HG02678 (cell line): ENCODE measurements at regions not wholly inside any gene's neighbourhood (a gene's known extent, or its start where the extent isn't known, plus 50 kb on each side); places are given as distances from the start of the nearest gene placed in this dataset.
"Not testable (repeated sequence)": the region's sequence is repeated elsewhere in the genome, so short reads cannot be mapped to it uniquely, and the experiment has no call there.

Experiments used
- ATAC-seq: cut with Tn5 transposase; IDR thresholded peaks from one replicate; pipeline ENCODE4 v1.9.1; 2021; ENCODE audit warnings: mild to moderate bottlenecking, moderate library complexity; ENCODE audit not compliant: unreplicated experiment

DNA sequence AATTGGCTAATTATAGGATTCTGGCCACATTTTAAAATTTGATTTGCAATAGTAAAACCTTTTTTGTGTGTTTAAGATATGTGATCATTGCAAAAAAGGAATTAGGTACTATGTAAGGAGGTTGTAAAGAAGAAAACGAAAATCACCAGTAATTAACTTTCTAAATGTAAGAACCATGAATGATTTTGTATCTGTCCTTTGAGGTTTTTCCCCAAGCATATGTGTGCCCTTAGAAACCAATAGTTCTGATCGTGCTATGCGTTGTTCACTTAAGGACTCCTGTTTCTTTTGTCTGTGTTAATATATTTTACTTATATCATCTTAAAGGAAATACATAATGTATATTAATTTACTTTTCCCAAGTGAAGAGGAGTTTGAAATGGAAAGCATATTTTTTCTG is 410.2 kb downstream of the PSAT1 start:
- ATAC-seq: peak; percentile 34

DNA sequence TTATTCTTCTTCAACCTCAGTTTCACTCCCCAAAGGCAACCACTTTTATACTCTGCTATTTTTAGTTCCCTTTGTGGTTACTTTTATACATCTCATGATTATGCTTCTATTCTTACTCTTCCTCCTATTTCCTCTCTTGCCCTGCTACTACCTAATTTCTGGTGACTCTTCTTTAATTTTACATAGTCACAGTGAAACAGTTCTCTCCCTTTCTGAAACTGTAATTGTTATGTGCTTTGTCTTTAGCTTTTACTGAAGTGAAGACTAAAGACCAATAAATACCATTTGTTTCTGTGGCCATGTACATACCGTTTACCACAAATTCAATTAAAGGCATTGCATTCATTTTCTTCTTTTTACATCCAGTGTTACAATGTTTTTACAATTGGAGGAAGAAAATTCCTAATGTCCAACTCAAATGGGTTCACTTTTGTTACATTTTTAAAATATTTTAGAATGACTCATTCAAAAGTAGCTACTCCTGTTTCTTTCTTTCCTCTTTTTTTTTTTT is 410.6 kb downstream of the PSAT1 start:
- ATAC-seq: peak; percentile 86

DNA sequence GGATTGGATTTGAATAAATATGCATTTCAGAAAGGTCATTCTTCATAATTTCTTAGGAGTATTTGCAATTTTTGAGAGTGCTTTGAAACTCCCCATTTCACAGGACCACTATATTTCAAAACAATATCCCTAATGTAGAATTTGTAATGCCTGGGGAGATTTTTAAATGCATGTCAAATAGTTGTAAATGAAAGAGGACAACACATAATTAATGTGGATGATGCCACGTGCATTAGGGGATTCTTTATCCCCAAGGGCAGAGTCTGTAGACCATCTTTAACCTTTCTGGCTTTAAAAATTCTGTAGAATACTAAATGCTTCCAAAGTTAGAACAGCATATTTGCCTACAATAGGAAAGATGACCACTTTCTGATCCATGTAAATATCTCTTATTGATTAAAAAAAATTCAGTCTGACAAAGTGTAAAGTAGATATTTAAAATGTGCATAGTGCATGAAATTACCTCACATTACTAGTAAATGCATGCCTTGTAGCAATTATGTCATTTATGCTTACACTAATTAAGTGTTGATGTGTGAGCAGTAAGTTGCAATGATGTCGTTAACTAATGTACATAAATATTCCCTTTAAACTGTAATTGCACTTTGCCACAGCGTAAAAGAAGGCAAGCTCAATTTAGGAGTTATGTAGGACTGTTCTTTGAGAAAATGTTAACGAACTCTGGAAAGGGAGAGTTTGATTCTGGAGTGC is 416.1 kb downstream of the PSAT1 start:
- ATAC-seq: no peak

DNA sequence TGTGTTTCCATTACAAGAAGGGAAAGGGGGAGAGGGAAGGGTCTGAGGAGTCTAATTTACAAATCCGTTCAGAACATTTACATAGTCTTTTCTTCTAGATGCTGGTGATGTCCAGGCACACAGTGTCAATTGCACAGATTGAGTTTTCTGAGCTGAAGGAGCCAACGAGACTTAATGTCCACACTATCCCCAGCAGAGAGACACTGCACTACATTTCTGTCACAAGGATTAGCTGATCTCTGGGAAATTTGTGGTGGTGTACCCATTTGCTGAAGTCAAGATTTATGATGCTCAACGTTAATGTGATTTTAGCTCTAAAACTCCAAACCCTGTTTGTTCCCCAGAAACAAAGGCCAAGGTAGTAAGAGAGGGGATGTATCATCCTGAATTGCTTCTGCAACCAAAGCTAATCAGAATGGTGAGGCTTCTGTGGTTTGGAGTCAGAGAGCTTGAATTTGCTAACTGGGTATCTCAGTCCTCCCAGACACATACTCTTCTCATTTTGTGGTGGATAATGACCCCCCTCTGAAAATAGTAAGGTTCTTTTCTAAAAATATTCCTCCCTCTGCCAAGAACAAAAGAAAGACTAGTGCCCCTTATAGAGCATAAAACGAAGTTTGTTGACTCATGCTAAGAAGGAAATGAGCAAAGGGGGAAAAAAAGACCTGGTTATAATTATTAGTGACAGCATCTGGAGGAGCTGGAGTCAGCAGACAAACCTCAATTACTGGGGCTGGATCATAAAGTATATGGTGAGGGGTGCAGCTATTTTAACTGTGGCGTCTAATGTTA is 416.9 kb downstream of the PSAT1 start:
- ATAC-seq: no peak

DNA sequence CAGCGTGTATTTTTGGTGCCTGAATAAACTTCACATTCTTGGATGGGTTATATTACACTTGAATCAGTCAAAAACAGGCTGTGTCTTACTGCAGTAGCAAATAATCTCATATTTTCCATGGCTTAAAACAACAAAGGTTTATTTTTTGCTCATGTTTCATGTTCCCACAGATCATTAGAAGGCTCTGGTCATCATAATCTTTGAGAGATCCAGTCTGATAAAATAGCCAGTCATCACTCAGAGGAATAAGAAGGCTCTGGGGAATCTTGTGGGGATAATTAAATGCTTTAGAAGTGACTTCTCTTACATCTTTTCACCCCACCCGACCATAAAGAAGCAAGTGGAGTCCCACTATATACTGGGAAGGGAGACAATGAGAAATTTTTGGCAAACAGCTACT is 417.7 kb downstream of the PSAT1 start:
- no peak for ATAC-seq

DNA sequence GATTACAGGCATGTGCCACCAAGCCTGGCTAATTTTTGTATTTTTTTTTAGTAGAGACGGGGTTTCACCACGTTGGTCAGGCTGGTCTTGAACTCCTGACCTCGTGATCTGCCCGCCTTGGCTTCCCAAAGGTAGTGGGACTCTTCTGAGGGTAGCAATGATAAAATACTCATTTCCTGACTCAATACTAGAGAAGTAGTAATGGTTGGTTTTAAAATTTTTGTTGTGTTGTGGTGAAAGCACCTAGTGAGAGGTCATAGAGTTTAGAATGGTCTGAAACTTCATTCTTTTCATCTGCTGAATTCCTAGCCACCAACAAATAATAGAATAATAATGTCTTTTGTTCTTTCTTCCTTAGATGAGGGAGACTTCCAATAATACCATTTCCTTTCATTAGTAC is 422.1 kb downstream of the PSAT1 start:
- ATAC-seq: not testable (repeated sequence)

DNA sequence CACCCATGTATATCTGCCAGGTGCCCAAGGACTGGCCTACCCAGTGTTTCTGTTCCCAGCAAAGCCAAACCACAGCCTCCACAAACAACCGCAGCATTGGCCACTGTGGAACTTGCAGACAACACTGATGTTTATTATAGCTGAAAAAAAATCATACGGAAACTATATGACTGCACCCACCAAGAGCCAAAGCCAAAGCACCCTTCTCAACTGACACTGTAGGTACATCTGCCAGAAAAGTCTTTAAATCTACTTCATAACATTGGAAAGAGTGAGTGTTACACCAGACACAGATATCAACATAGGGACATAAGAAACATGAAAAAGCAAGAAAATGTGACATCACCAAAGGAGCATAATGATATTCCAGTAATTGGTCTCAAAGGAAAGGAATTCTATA is 428.0 kb downstream of the PSAT1 start:
- no peak for ATAC-seq

DNA sequence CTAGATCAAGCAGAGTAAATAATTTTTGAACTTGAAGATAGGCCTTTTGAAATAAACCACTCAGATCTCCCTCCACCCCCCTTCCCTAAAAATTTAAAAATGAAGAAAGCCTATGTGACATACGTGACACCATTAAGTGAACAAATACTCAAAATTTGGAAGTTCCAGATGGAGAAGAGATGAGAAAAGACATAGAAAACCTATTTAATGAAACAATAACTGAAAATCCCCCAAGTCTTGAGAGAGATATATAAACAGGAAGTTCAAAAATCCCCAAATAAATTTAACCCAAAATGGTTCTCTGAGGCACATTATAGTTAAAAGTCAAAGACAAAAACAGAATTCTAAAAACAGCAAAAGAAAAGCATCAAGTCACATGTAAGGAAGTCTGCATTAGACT is 428.6 kb downstream of the PSAT1 start:
- ATAC-seq: no peak

DNA sequence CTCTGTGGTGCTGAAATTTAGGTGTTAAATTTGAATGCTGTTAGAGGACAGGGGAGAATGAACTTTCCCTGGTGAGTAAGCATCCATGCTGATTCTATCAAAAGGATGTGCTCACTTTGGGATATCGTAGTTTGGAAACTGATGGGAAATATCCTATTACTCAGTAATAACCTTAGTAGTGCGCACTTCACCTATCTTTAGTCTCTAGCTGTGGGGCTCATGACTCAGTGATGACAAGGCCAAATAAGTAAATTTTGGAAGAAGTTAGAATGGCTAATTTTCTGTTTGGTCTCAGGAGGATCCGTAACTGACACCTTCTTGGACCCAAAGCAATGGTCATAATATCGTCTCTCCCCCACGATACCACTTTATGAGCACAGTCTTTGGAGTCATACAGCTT is 448.4 kb downstream of the PSAT1 start:
- no peak for ATAC-seq

DNA sequence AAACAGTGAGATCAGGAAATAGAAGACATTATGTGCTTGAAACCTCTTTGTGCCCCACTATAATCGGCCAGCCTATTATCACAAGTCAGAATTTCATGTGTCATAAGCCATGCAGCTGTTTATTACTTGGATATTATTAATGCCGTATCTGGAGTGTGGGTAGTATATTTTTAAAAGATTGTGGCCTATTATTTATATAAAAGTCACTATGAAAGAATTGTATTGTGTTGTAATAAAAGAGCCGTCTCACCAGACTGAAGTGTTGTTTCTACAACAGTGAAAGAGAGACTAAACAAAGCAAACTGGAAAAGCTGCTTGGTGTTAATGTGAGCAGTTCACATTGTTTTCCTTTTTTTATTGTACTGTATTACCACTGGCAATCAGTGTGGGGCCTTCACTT is 449.1 kb downstream of the PSAT1 start:
- ATAC-seq: no peak

DNA sequence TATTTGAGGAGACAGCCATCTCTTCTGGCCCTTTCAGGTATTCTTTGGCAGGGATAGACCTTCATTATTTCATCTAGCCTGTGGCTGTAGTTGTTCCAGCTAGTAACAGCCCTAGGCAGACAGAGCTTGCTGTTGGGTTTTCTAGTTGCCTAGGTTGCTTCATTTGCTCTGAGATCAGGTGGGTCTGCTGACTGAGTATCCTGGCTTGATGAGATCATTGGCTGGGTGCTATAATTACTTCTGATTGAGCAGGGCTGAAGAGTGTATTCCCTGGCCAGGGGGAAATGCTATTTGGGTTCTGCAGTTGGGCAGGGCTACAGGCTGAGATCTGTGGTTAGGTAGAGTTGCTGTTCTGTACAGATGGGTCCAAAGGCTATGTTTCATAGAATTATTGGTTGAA is 456.1 kb downstream of the PSAT1 start:
- ATAC-seq: no peak

DNA sequence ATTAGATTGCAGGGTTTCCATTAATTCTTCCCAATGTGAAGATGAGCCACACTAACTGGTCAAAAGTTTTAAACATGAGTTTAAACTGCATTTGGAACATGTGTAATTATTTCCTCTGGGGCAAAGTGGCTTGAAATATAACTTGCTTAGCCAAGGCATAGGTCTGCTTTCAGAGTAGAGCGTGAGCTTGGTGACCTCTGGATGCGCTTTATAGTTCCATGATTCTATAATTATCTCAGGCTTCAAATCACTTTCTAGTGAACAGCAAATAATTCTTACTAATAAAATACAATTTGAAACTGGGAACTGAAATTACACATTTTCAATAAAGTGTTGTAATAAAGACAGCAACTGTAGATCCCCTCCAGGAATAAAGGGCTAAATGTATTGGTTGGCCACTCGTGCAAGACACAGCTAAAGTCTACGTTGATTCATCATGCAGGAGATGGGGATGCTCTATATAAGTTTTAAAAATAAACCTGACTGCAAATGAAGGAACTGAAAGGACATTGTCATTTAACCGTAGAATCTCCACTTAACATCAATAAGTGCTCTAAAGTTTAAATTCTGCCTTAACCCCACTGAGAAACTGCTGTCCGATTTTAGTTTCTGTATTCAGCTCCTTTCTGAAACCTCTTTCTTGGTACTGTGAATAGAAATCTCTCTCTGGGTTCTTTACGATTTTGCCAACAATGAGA is 460.0 kb downstream of the PSAT1 start:
- ATAC-seq: peak; percentile 65

DNA sequence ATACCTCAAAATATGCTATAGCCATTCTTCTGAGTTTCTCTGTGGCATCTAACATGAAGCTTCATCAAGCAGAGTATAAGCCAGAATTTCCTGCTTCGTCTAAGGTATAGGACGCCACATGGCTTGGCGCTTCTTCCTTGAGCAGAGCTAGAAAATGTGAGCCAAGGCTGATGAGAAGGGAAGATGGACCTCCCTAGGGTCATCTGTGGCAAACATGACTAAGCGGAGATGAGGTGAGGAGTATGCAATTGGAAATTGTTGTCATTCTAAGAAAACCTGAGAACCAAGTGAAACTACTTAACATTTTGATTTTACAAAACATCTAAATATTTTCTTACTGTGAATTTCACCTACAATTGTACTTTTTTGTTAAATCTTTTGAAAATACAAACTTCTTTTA is 466.5 kb downstream of the PSAT1 start:
- ATAC-seq: no peak

DNA sequence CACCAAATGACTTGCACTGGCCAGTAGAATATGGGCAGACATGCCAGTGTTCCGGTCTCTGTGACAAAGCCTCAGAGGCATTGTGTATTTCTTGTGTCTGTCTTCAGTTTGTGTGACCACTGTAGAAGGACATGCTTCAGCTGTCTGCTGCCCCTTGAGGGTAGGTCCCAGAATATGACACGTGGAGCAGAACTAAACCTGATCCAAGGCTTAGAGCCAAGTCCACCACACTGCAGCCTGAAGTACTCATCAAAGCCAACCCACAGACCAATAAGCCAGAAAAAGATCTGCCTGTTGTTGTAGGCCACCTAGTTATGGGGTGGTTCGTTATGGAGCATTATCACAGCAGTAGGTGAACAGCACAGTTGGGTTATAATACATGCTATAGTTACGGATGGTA is 468.9 kb downstream of the PSAT1 start:
- no peak for ATAC-seq

DNA sequence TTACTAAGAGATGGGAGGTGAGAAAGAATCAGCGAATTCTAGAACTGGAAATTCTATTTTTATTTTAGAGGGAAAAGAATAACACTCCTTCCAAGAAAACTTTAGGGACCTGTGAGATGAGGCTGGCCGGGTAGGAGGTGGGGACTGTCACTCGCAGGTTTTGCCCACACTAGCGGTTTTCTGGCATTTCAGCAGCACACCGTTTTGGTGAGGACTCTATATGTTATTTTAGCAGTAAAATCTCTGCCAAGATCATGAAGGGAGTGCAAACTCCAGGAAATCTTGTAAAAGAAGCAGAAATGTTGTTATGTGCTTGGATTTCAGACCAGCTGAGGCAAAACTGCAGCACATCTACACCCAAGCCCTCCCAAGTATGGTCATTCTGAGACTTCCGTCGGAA is 470.6 kb downstream of the PSAT1 start:
- no peak for ATAC-seq

DNA sequence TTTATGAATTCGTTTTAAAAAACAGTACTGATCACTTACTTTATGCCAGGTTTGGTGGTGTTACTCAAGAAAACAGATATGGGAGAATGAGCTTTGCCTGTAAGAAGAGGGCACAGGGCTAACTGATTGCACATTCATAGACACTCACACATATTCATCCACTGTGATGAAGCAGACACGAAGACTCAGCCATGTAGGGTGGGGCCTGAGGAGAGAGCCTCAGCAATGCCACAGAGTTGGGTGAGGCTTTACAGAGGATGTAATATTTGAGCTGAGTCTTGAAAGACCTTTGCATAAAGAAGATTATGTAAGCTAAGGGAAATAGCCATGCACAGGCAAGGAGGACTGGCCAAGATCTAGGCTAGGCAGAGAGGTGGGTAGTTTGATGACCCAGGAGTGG is 472.8 kb downstream of the PSAT1 start:
- no peak for ATAC-seq

DNA sequence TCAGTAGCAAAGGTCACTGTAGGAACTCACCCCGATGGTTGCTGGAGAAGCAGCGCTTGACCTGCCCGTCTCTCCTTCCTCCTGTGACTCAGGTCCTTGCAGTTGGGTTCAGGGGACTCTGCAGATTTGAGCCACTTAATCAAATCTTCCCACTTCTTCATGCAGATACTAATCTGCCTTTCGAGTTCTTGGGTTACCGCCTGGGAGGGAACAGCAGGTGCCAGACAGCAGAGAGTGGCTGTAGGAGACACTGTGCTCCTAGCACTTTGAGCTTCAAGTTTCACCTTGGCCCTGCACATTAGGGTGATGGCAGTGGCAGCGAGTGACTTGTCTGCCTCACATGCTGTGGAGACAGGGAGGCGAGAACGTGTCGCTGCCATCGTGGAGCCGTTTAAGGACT is 478.3 kb downstream of the PSAT1 start:
- ATAC-seq: no peak

DNA sequence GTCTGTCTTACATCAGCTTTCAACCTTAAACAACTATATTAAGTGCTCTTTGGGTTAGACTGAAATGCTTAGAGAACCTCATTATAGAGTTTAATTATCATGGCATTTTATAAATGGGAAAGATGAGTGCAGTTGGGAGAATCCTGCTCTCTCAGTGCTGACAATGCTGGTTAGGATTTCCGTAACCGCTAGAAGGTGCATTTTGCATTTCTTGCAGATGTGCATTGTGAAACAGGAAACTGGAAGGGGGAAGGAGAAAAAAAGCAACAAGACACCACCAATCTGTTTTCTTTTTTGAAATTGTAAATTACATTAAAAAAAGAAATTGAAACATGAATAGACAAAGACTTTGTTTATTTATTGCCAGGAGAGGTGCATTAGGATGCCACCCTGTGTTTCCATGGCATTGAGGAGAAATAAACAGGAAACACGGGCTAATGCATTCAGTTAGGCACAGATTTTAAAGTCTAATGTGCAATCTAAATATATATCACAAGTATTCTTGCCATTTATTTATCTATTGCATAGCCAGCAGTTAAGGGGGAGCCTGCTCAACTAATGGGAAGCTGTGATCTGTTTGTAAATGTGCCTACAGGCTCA is 478.9 kb downstream of the PSAT1 start:
- ATAC-seq: no peak

DNA sequence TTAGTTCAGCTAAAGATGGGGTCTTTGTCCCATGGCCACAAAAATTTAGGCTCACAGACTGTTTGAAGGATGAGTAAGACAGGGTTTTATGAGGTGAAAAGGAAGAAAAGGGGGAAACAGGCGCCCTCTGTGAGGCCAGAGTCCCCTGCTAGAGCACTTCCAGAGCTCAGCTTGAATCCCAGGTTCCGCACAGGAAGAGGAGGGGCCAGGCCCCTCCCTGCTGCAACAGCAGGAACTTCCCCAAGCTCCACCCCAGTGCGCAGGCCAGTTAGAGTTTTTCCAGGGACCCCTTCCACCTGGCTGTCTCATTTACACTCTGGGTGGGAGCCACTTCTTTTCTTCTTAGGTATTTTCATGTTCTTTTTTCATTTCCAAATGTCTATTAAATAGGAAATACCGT is 480.8 kb downstream of the PSAT1 start:
- ATAC-seq: no peak

DNA sequence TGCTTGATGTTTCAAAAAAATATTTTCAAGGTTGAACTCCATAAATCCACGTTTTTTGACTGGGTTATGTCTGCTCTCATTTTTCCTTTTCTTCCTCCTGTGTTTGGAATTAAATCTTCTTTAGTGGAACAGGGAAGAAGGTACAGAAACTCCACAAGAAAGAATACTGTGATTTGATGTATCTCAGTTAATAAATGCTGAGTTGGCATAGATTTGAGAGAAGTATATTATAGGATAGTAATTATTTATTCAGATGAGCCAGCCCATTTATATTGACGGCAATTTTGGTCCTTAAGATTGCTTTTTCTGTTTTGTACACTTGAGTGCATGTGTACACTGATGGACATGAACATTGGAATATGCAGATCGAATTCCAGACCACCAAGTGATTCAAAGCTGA is 481.4 kb downstream of the PSAT1 start:
- ATAC-seq: no peak

DNA sequence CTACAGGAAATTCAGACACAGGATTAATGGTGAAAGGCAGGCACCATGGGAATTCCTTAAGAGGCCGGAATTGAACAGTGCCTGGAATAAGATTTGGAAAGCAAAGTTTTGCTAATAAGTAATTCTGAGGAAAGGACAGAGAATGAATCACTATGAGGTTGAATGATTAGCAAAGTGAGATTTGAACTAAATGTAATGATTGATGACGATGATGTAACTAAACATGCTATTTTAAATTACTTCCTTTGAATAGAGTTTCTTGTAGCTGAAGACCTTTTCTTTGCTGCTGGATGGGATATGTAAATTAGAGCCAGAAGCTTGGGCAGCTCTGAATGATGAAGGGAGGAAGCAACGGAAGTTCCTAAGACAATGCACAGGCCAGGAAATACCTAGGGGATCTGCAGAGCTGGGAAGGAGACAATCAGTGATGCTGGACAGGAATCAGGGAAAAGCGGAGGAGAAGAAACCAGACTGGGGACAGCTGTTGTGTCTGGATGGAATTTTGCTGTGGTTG is 482.0 kb downstream of the PSAT1 start:
- ATAC-seq: no peak
